H1 (cell line): ENCODE measurements at regions not wholly inside any gene's neighbourhood (a gene's known extent, or its start where the extent isn't known, plus 50 kb on each side); places are given as distances from the start of the nearest gene placed in this dataset.

ENCODE experiments used
- CTCF ChIA-PET: fragments of 300-600 bp; sonication (Branson Sonifier 250); formaldehyde crosslinking; loops from one replicate; lab custom pipeline; 2021; ENCODE audit not compliant: partially characterized antibody; lab: Charles Lee
- POLR2A ChIA-PET: fragments of 300-600 bp; sonication (Branson Sonifier 250); formaldehyde crosslinking; loops from one replicate; lab custom pipeline; 2021; ENCODE audit warnings: inconsistent platforms; ENCODE audit not compliant: partially characterized antibody; lab: Charles Lee
- DNase-seq, 2 experiments: peaks; one replicate each; pipeline versions ENCODE4 v3.0.0 to v3.0.0-alpha.2; 2010 to 2022; ENCODE audit warnings: low spot score in 2 of 2, low read depth in 1 of 2, mixed read lengths in 1 of 2
- FAIRE-seq: peaks from 2 replicates; lab custom pipeline; 2011; peaks lifted over from hg19 to GRCh38; lab: Jason Lieb, UNC
- H2AFZ ChIP-seq: 2 replicates; pipeline ENCODE4 v1.8.1; 2012; ENCODE audit warnings: low read length, inconsistent platforms
- H2AK5ac ChIP-seq: 2 replicates; pipeline ENCODE4 v1.6.1; 2013; ENCODE audit warnings: low read depth, low read length
- H2BK120ac ChIP-seq: replicated peaks from 2 replicates; pipeline ENCODE3; 2013; ENCODE audit warnings: low read depth, low read length, inconsistent platforms
- H2BK12ac ChIP-seq: 2 replicates; pipeline ENCODE4 v1.6.1; 2013; ENCODE audit warnings: low read depth, low read length
- H2BK15ac ChIP-seq: 2 replicates; pipeline ENCODE4 v1.6.1; 2013; ENCODE audit warnings: low read length
- H2BK20ac ChIP-seq: 2 replicates; pipeline ENCODE4 v1.6.1; 2013; ENCODE audit warnings: low read length
- H2BK5ac ChIP-seq: 2 replicates; pipeline ENCODE4 v1.6.1; 2013; ENCODE audit warnings: low read depth, low read length
- H3K14ac ChIP-seq: 2 replicates; pipeline ENCODE4 v1.6.1; 2013; ENCODE audit warnings: inconsistent platforms; ENCODE audit not compliant: insufficient read length
- H3K18ac ChIP-seq: 2 replicates; pipeline ENCODE4 v1.6.1; 2013; ENCODE audit warnings: low read length; ENCODE audit errors: extremely low read depth
- H3K23ac ChIP-seq: 2 replicates; pipeline ENCODE4 v1.6.1; 2013; ENCODE audit warnings: inconsistent platforms; ENCODE audit not compliant: insufficient read length
- H3K23me2 ChIP-seq: 2 replicates; pipeline ENCODE4 v1.6.1; 2013; ENCODE audit warnings: low read depth, low read length
- H3K27ac ChIP-seq: 2 replicates; pipeline ENCODE4 v1.6.1; 2011; ENCODE audit warnings: low read depth, low read length, inconsistent platforms
- H3K27me3 ChIP-seq, 4 experiments: replicated peaks in 1 of 4; 1 replicate in 1 of 4; 2 replicates in 3 of 4; pipeline versions ENCODE4 v1.6.1 to v1.8.1; 2011 to 2013; ENCODE audit warnings: low read length in 3 of 4, mild to moderate bottlenecking in 3 of 4, inconsistent platforms in 2 of 4, mixed read lengths in 2 of 4, moderate library complexity in 1 of 4; ENCODE audit not compliant: control insufficient read depth in 3 of 4, insufficient read depth in 3 of 4; ENCODE audit errors: extremely low read depth in 1 of 4
- H3K36me3 ChIP-seq, 4 experiments: 2 replicates each; pipeline versions ENCODE4 v1.6.1 to v1.8.1; 2011 to 2013; ENCODE audit warnings: mild to moderate bottlenecking in 4 of 4, low read length in 3 of 4, moderate library complexity in 2 of 4, control low read depth in 1 of 4, inconsistent platforms in 1 of 4; ENCODE audit not compliant: insufficient read depth in 4 of 4, control insufficient read depth in 2 of 4
- H3K4ac ChIP-seq: replicated peaks from 2 replicates; pipeline ENCODE3; 2013; ENCODE audit warnings: low read length, low read depth, mixed read lengths, inconsistent platforms; ENCODE audit not compliant: insufficient read length
- H3K4me1 ChIP-seq, 4 experiments: replicated peaks in 1 of 4; 1 replicate in 1 of 4; 2 replicates in 3 of 4; pipeline versions ENCODE4 v1.6.1 to v1.8.1; 2011 to 2013; ENCODE audit warnings: low read length in 3 of 4, inconsistent platforms in 2 of 4, mixed read lengths in 1 of 4; ENCODE audit not compliant: insufficient read depth in 4 of 4, control insufficient read depth in 3 of 4
- H3K4me2 ChIP-seq, 2 experiments: 2 replicates each; pipeline versions ENCODE4 v1.6.1 to v1.8.1; 2011 to 2013; ENCODE audit warnings: low read depth in 2 of 2, low read length in 2 of 2, control low read depth in 1 of 2, inconsistent platforms in 1 of 2, mild to moderate bottlenecking in 1 of 2; ENCODE audit not compliant: insufficient read depth in 1 of 2
- H3K4me3 ChIP-seq, 4 experiments: fragments of 200-600, 300-600 bp in 1 of 4; sonication (generic), shearing (Covaris generic), sonication (Bioruptor Twin) in 1 of 4; 2 replicates each; pipeline versions ENCODE4 v1.5.1 to v1.8.1; 2011 to 2016; ENCODE audit warnings: low read length in 4 of 4, low read depth in 3 of 4, control low read depth in 2 of 4, inconsistent platforms in 2 of 4, mild to moderate bottlenecking in 2 of 4, mixed read lengths in 1 of 4, moderate library complexity in 1 of 4; ENCODE audit not compliant: insufficient read depth in 2 of 4; ENCODE audit errors: extremely low read depth in 1 of 4
- H3K56ac ChIP-seq: replicated peaks from 2 replicates; pipeline ENCODE3; 2013; ENCODE audit warnings: low read depth, mild to moderate bottlenecking, mixed read lengths, low read length, inconsistent platforms; ENCODE audit not compliant: insufficient read length
- H3K79me1 ChIP-seq: 2 replicates; pipeline ENCODE4 v1.6.1; 2013; ENCODE audit warnings: low read depth, low read length, control low read depth
- H3K79me2 ChIP-seq, 2 experiments: 2 replicates each; pipeline versions ENCODE4 v1.6.1 to v1.8.1; 2012 to 2013; ENCODE audit warnings: low read length in 2 of 2, mild to moderate bottlenecking in 2 of 2, inconsistent platforms in 1 of 2; ENCODE audit not compliant: insufficient read depth in 2 of 2, control insufficient read depth in 1 of 2
- H3K9ac ChIP-seq, 4 experiments: replicated peaks in 1 of 4; 1 replicate in 1 of 4; 2 replicates in 3 of 4; pipeline versions ENCODE4 v1.6.1 to v1.8.1; 2011 to 2013; ENCODE audit warnings: low read depth in 3 of 4, low read length in 3 of 4, control low read depth in 2 of 4, mild to moderate bottlenecking in 2 of 4, moderate library complexity in 2 of 4, inconsistent platforms in 1 of 4; ENCODE audit errors: extremely low read depth in 1 of 4
- H3K9me3 ChIP-seq, 2 experiments: 2 replicates each; pipeline versions ENCODE4 v1.6.1 to v1.8.1; 2012 to 2013; ENCODE audit warnings: mild to moderate bottlenecking in 2 of 2, moderate library complexity in 2 of 2, control low read depth in 1 of 2, inconsistent platforms in 1 of 2, low read depth in 1 of 2, low read length in 1 of 2, mixed read lengths in 1 of 2; ENCODE audit not compliant: insufficient read depth in 2 of 2
- H4K20me1 ChIP-seq, 2 experiments: replicated peaks in 1 of 2; 2 replicates each; pipeline versions ENCODE3 to v1.8.1; 2011 to 2013; ENCODE audit warnings: inconsistent platforms in 2 of 2, low read length in 2 of 2, mild to moderate bottlenecking in 1 of 2; ENCODE audit not compliant: insufficient read depth in 2 of 2, control insufficient read depth in 1 of 2
- H4K5ac ChIP-seq: 2 replicates; pipeline ENCODE4 v1.6.1; 2013; ENCODE audit warnings: low read length, low read depth, mixed read lengths, inconsistent platforms; ENCODE audit not compliant: insufficient read length
- H4K8ac ChIP-seq: 2 replicates; pipeline ENCODE4 v1.8.0; 2013; ENCODE audit warnings: mild to moderate bottlenecking, moderate library complexity, low read length, inconsistent platforms; ENCODE audit not compliant: insufficient read depth; ENCODE audit errors: extremely low read depth
- H4K91ac ChIP-seq: replicated peaks from 2 replicates; pipeline ENCODE3; 2013; ENCODE audit warnings: low read length, mixed read lengths, inconsistent platforms; ENCODE audit not compliant: insufficient read length
- ATF2 ChIP-seq: IDR thresholded peaks from 2 replicates; pipeline ENCODE4 v1.6.1; 2012; ENCODE audit warnings: low read length, inconsistent platforms
- BACH1 ChIP-seq: IDR thresholded peaks from 2 replicates; pipeline ENCODE4 v1.6.1; 2012; ENCODE audit warnings: low read length, improper control_type of control experiment
- CTCF ChIP-seq, 3 experiments: IDR thresholded peaks; 1 replicate in 2 of 3; 2 replicates in 1 of 3; pipeline versions ENCODE4 v1.5.1 to v1.6.1; 2011; ENCODE audit warnings: low read length in 3 of 3, mild to moderate bottlenecking in 3 of 3, inconsistent platforms in 2 of 3, low read depth in 1 of 3, moderate library complexity in 1 of 3; ENCODE audit not compliant: insufficient read depth in 1 of 3; ENCODE audit errors: control extremely low read depth in 1 of 3
- KDM1A ChIP-seq: fragments of 200-600, 300-600 bp; sonication (generic); IDR thresholded peaks from 2 replicates; pipeline ENCODE4 v1.7.1; 2016; ENCODE audit warnings: mild to moderate bottlenecking, low read length, borderline replicate concordance
- KDM4A ChIP-seq: IDR thresholded peaks from one replicate; pipeline ENCODE4 v1.7.1; 2012; ENCODE audit warnings: low read depth, mild to moderate bottlenecking, moderate library complexity, low read length, inconsistent platforms; ENCODE audit not compliant: severe bottlenecking
- MAX ChIP-seq: IDR thresholded peaks from 2 replicates; pipeline ENCODE4 v1.6.1; 2012; ENCODE audit warnings: inconsistent platforms
- POLR2A ChIP-seq, 2 experiments: IDR thresholded peaks; 1 replicate in 1 of 2; 2 replicates in 1 of 2; pipeline ENCODE4 v1.6.1; 2011; ENCODE audit warnings: low read depth in 2 of 2, low read length in 2 of 2, mild to moderate bottlenecking in 2 of 2; ENCODE audit errors: control extremely low read depth in 1 of 2
- SIRT6 ChIP-seq: IDR thresholded peaks from one replicate; pipeline ENCODE4 v1.7.1; 2012; ENCODE audit warnings: low read length, inconsistent platforms
- SIX5 ChIP-seq: IDR thresholded peaks from 2 replicates; pipeline ENCODE4 v1.6.1; 2011; ENCODE audit warnings: mild to moderate bottlenecking, low read depth, low read length
- SP2 ChIP-seq: IDR thresholded peaks from 2 replicates; pipeline ENCODE4 v1.6.1; 2012; ENCODE audit warnings: mild to moderate bottlenecking, low read length, inconsistent platforms
- TEAD4 ChIP-seq: IDR thresholded peaks from 2 replicates; pipeline ENCODE4 v1.6.1; 2012; ENCODE audit warnings: low read depth, low read length, inconsistent platforms, mixed read lengths
- WGBS, 2 experiments: shearing (Covaris generic) in 1 of 2; methylation state at CpG; one replicate each; pipeline versions ENCODE4 v1.1.6 to v1.1.7; 2013 to 2015; ENCODE audit warnings: low lambda C conversion rate in 2 of 2, mixed read lengths in 2 of 2, inconsistent platforms in 1 of 2, low coverage in 1 of 2, missing lambda C conversion rate in 1 of 2; ENCODE audit not compliant: insufficient replicate concordance in 2 of 2, insufficient coverage in 1 of 2, insufficient read length in 1 of 2; ENCODE audit errors: extremely low coverage in 1 of 2, missing lambda C conversion rate in 1 of 2; 5-methylcytosine and 5-hydroxymethylcytosine counted together

GRCh38 chr4:27577951-27578350 lies 717.3 kb downstream of the STIM2 start:
- peaks cover 0 to 1% (median 0%) of the 10 kb centered on the region in 4 experiments; a peak in 1 of 7 replicates for H3K27me3 ChIP-seq
- H3K4me2 ChIP-seq, result no peak overlapping the region
- no peak overlapping the region for H2BK120ac ChIP-seq
- no peak for FAIRE-seq
- no peaks in the 10 kb centered on the region for H3K9me3 ChIP-seq
- H4K91ac ChIP-seq, result no peak overlapping the region
- H2BK5ac ChIP-seq, result no peak overlapping the region
- no peak for DNase-seq
- no peaks in the 10 kb centered on the region for H3K23me2 ChIP-seq
- no peaks in the 10 kb centered on the region for H3K79me1 ChIP-seq
- H3K14ac ChIP-seq, result no peak overlapping the region
- H3K56ac ChIP-seq, result no peak overlapping the region
- no peaks in the 10 kb centered on the region for H3K79me2 ChIP-seq
- no peak overlapping the region for H3K27ac ChIP-seq
- H3K4ac ChIP-seq, result no peak overlapping the region
- H4K5ac ChIP-seq, result no peak overlapping the region
- 95% methylated on average over 2 of the region's 2 CpGs; no CpG with 5 or more reads in 1 of the 2 experiments for WGBS, 2 experiments
- H3K9ac ChIP-seq, result no peak overlapping the region
- H2AFZ ChIP-seq, result no peak overlapping the region
- H3K23ac ChIP-seq, result no peak overlapping the region
- no peaks in the 10 kb centered on the region for H4K20me1 ChIP-seq
- H4K8ac ChIP-seq, result no peak overlapping the region
- no peak overlapping the region for H2BK12ac ChIP-seq
- no peak overlapping the region for H3K4me3 ChIP-seq
- no peak overlapping the region for H2BK20ac ChIP-seq
- ChIA-PET POLR2A (no interaction called here), CTCF (interaction anchor here (1.0 kb wide), 1 partner anchor 10 kb away, joined by 3 read pairs; no protein-coding TSS in a partner anchor)
- H3K36me3 ChIP-seq, result no peaks in the 10 kb centered on the region
- no peaks in the 10 kb centered on the region for H3K4me1 ChIP-seq
- no peak overlapping the region for H3K18ac ChIP-seq
- no peak overlapping the region for H2BK15ac ChIP-seq
- no peak overlapping the region for H2AK5ac ChIP-seq
- TF ChIP-seq BACH1 (no peak), TEAD4 (no peak), KDM4A (no peak), SIRT6 (no peak), MAX (no peak), SIX5 (no peak), KDM1A (no peak), ATF2 (no peak), POLR2A (IDR thresholded peaks at IDR 0.05; ENCODE audit: control extremely low read depth in 1 of 2, low read depth in 2 of 2, low read length in 2 of 2) (no peak), CTCF (IDR thresholded peaks at IDR 0.05; ENCODE audit: control extremely low read depth in 1 of 3, insufficient read depth in 1 of 3, low read depth in 1 of 3, low read length in 3 of 3) (no peak), SP2 (no peak)
